ENCODE measurements at regions not wholly inside any gene's neighbourhood (a gene's known extent, or its start where the extent isn't known, plus 50 kb on each side); places are given as distances from the start of the nearest gene placed in this dataset.
"Not testable (repeated sequence)": the region's sequence is repeated elsewhere in the genome, so short reads cannot be mapped to it uniquely, and the experiment has no call there.

DNA sequence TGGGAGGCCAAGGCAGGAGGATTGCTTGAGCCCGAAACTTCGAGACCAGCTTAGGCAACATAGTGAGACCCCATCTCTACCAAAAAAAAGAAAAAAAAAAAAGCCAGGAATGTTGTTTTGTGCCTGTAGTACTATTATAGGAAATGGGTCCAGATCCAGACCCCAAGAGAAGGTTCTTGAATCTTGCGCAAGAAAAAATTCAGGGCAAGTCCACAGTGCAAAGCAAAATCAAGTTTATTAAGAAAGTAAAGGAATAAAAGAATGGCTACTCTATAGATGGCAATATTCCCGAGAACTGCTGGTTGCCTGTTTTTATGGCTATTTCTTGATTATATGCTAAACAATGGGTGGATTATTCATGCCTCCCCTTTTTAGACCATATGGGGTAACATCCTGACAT, 51.2 kb upstream of the RDX start:
- intact Hi-C loops (cut with DNase I): no loop called here
- no peak for DNase-seq

GRCh38 chr11:110349138-110349996, 53.0 kb upstream of the RDX start:
- H3K9me3 ChIP-seq: no peaks in the 10 kb centered on the region
- H3K4me1 ChIP-seq: peaks cover 0 to 17% of the 10 kb centered on the region in 2 donors
- no peaks in the 10 kb centered on the region for H3K36me3 ChIP-seq
- H3K27ac ChIP-seq: peak overlapping the region in 1 of 2 donors; percentile 49
- H3K27me3 ChIP-seq: no peaks in the 10 kb centered on the region
- ATAC-seq: no peak
- intact Hi-C loops (cut with DNase I): no loop called here
- no peak for DNase-seq
- H3K4me3 ChIP-seq: no peak overlapping the region
- TF ChIP-seq, protein P1, sequence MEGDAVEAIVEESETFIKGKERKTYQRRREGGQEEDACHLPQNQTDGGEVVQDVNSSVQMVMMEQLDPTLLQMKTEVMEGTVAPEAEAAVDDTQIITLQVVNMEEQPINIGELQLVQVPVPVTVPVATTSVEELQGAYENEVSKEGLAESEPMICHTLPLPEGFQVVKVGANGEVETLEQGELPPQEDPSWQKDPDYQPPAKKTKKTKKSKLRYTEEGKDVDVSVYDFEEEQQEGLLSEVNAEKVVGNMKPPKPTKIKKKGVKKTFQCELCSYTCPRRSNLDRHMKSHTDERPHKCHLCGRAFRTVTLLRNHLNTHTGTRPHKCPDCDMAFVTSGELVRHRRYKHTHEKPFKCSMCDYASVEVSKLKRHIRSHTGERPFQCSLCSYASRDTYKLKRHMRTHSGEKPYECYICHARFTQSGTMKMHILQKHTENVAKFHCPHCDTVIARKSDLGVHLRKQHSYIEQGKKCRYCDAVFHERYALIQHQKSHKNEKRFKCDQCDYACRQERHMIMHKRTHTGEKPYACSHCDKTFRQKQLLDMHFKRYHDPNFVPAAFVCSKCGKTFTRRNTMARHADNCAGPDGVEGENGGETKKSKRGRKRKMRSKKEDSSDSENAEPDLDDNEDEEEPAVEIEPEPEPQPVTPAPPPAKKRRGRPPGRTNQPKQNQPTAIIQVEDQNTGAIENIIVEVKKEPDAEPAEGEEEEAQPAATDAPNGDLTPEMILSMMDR (IDR thresholded peaks at IDR 0.05): no peak

More for the DNA sequence above, 51.2 kb upstream of the RDX start:
- Histone ChIP-seq H3K36me3 (no peaks in the 10 kb centered on the region), H3K9me3 (no peaks in the 10 kb centered on the region), H3K27me3 (no peaks in the 10 kb centered on the region), H3K4me3 (no peak overlapping the region), H3K27ac (no peak overlapping the region), H3K4me1 (peaks cover 0 to 17% of the 10 kb centered on the region in 2 donors)
- TF ChIP-seq, protein P1 (IDR thresholded peaks at IDR 0.05): no peak
- no peak for ATAC-seq

DNA sequence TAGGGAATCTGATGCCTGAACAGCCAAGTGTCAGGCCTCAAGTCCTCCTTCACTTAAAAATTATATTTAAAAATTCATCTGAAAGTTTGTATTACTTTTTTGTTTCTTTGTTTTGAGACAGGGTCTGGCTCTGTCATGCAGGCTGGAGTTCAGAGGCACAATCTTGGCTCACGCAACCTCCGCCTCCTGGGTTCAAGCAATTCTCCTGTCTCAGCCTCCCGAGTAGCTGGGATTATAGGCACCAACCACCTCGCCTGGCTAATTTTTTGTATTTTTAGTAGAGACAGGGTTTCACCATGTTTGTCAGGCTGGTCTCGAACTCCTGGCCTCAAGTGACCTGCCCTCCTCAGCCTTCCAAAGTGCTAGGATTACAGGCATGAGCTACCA, 53.6 kb upstream of the RDX start:
- H3K36me3 ChIP-seq; H3K9me3 ChIP-seq; H3K4me3 ChIP-seq; DNase-seq; H3K27ac ChIP-seq; H3K27me3 ChIP-seq; intact Hi-C loops (cut with DNase I); ATAC-seq: not testable (repeated sequence)
- H3K4me1 ChIP-seq: peaks cover 0 to 17% of the 10 kb centered on the region in 2 donors

DNA sequence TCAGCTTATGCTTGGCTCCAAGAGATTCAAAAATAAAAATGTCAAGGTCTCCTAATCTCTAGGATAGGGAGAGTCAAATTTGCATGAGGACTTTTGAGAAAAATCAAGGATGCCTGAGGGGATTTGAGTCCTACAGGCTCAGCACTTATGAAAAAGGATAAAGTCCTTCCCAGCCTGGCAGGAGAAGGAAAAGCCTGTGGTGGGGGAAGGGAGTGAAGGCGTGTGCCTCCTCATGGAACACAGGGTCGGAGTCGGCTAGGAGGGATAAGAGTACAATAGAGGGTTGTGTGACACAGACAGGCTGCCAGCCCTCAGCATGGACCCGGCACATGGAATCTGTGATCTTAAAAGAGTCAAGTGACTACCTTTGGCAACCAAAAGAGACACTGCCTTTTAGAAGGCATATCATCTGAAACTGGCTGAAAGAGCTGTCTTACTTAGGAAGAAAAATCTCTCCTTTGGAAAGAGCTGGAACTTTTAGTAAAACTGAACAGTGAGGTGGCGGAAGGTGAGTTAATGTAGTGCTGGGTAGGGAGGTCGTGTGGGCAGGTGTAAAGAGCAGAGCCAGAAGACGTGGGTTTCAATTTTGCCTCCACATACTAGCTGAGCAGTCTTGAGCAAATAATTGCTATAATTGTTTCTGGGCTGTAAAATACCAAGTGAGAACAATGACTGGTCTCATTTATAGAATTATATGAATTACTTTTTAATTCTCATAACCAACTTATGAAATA, 58.8 kb upstream of the RDX start:
- no peaks in the 10 kb centered on the region for H3K4me1 ChIP-seq
- no peak overlapping the region for H3K4me3 ChIP-seq
- TF ChIP-seq, protein P1 (IDR thresholded peaks at IDR 0.05): no peak
- intact Hi-C loops (cut with DNase I): no loop called here
- no peak for ATAC-seq
- no peaks in the 10 kb centered on the region for H3K27me3 ChIP-seq
- no peak for DNase-seq
- no peaks in the 10 kb centered on the region for H3K9me3 ChIP-seq
- no peak overlapping the region for H3K27ac ChIP-seq
- H3K36me3 ChIP-seq: no peaks in the 10 kb centered on the region

GRCh38 chr11:110356762-110357671, 60.6 kb upstream of the RDX start:
- Histone ChIP-seq H3K36me3 (no peaks in the 10 kb centered on the region), H3K27me3 (no peaks in the 10 kb centered on the region), H3K9me3 (no peaks in the 10 kb centered on the region), H3K4me1 (no peaks in the 10 kb centered on the region), H3K27ac (peak overlapping the region in 1 of 2 donors; percentile 18), H3K4me3 (no peak overlapping the region)
- intact Hi-C loops (cut with DNase I): no loop called here
- DNase-seq: no peak
- TF ChIP-seq, protein P1 (IDR thresholded peaks at IDR 0.05): no peak
- peak; percentile 52 for ATAC-seq
